ENCODE measurements at regions not wholly inside any gene's neighbourhood (a gene's known extent, or its start where the extent isn't known, plus 50 kb on each side); places are given as distances from the start of the nearest gene placed in this dataset.

- no CpG with 5 or more reads among the region's 14 CpGs for WGBS (ENCODE audit: extremely low coverage, insufficient coverage, low lambda C conversion rate)
- Histone ChIP-seq H3K9ac (ENCODE audit: low read length) (no peak overlapping the region), H3K27ac (ENCODE audit: low read depth, low read length) (no peak overlapping the region)
These were observed 100.4 kb upstream of the SATB2 start for GRCh38 chr2:199558156-199558555.

GRCh38 chr2:199556527-199557285, 99.0 kb upstream of the SATB2 start:
- Histone ChIP-seq H3K56ac (ENCODE audit: low read length) (no peak overlapping the region), H3K79me2 (ENCODE audit: control insufficient read depth, insufficient read depth, low read length) (no peaks in the 10 kb centered on the region), H3K27ac (ENCODE audit: low read depth, low read length) (no peak overlapping the region), H3K4me2 (ENCODE audit: low read length) (no peak overlapping the region), H3K79me1 (ENCODE audit: low read length) (no peaks in the 10 kb centered on the region), H2BK5ac (ENCODE audit: low read length) (no peak overlapping the region), H4K5ac (ENCODE audit: low read length) (no peak overlapping the region), H4K8ac (ENCODE audit: low read depth, low read length) (no peak overlapping the region), H3K4ac (ENCODE audit: low read depth, low read length) (no peak overlapping the region), H3K27me3 (ENCODE audit: insufficient read depth, low read length, poor library complexity) (no peaks in the 10 kb centered on the region), H3K23ac (ENCODE audit: low read length) (no peak overlapping the region), H3K4me3 (ENCODE audit: low read length) (no peak overlapping the region), H3K9ac (ENCODE audit: low read length) (no peak overlapping the region), H3K4me1 (ENCODE audit: control insufficient read depth, low read depth, low read length) (no peaks in the 10 kb centered on the region), H3K36me3 (ENCODE audit: control insufficient read depth, insufficient read depth, low read length) (no peaks in the 10 kb centered on the region), H3K18ac (ENCODE audit: low read length) (no peak overlapping the region), H2BK15ac (replicated peaks; ENCODE audit: low read depth) (no peak overlapping the region), H2BK120ac (ENCODE audit: low read depth, low read length) (no peak overlapping the region), H2AK5ac (ENCODE audit: low read length) (no peak overlapping the region)
- DNase-seq = no peak
- no CpG with 5 or more reads among the region's 12 CpGs for WGBS (ENCODE audit: extremely low coverage, insufficient coverage, low lambda C conversion rate)

More at GRCh38 chr2:199558156-199558555, 100.4 kb upstream of the SATB2 start:
- no peak for DNase-seq
- H3K23ac ChIP-seq (ENCODE audit: low read length) = no peak overlapping the region
- H3K79me1 ChIP-seq (ENCODE audit: low read length) = no peaks in the 10 kb centered on the region
- no peaks in the 10 kb centered on the region for H3K36me3 ChIP-seq (ENCODE audit: control insufficient read depth, insufficient read depth, low read length)
- no peaks in the 10 kb centered on the region for H3K4me1 ChIP-seq (ENCODE audit: control insufficient read depth, low read depth, low read length)
- no peak overlapping the region for H3K18ac ChIP-seq (ENCODE audit: low read length)
- no peaks in the 10 kb centered on the region for H3K79me2 ChIP-seq (ENCODE audit: control insufficient read depth, insufficient read depth, low read length)
- no peak overlapping the region for H4K8ac ChIP-seq (ENCODE audit: low read depth, low read length)
- H2BK15ac ChIP-seq (replicated peaks; ENCODE audit: low read depth) = no peak overlapping the region
- H2AK5ac ChIP-seq (ENCODE audit: low read length) = no peak overlapping the region
- H2BK120ac ChIP-seq (ENCODE audit: low read depth, low read length) = no peak overlapping the region
- no peak overlapping the region for H3K4ac ChIP-seq (ENCODE audit: low read depth, low read length)
- no peak overlapping the region for H2BK5ac ChIP-seq (ENCODE audit: low read length)
- H3K56ac ChIP-seq (ENCODE audit: low read length) = no peak overlapping the region
- H4K5ac ChIP-seq (ENCODE audit: low read length) = no peak overlapping the region
- no peak overlapping the region for H3K4me2 ChIP-seq (ENCODE audit: low read length)
- H3K4me3 ChIP-seq (ENCODE audit: low read length) = no peak overlapping the region
- H3K27me3 ChIP-seq (ENCODE audit: insufficient read depth, low read length, poor library complexity) = no peaks in the 10 kb centered on the region

GRCh38 chr2:199554026-199554425, 96.3 kb upstream of the SATB2 start:
- H3K4ac ChIP-seq (ENCODE audit: low read depth, low read length) = no peak overlapping the region
- no peaks in the 10 kb centered on the region for H3K36me3 ChIP-seq (ENCODE audit: control insufficient read depth, insufficient read depth, low read length)
- no peak overlapping the region for H3K4me2 ChIP-seq (ENCODE audit: low read length)
- no peaks in the 10 kb centered on the region for H3K27me3 ChIP-seq (ENCODE audit: insufficient read depth, low read length, poor library complexity)
- H3K56ac ChIP-seq (ENCODE audit: low read length) = no peak overlapping the region
- H3K18ac ChIP-seq (ENCODE audit: low read length) = no peak overlapping the region
- H2BK120ac ChIP-seq (ENCODE audit: low read depth, low read length) = no peak overlapping the region
- no peak for DNase-seq
- no peak overlapping the region for H2AK5ac ChIP-seq (ENCODE audit: low read length)
- no peak overlapping the region for H4K8ac ChIP-seq (ENCODE audit: low read depth, low read length)
- H4K5ac ChIP-seq (ENCODE audit: low read length) = no peak overlapping the region
- no peak overlapping the region for H3K23ac ChIP-seq (ENCODE audit: low read length)
- H3K4me3 ChIP-seq (ENCODE audit: low read length) = no peak overlapping the region
- WGBS (ENCODE audit: extremely low coverage, insufficient coverage, low lambda C conversion rate) = no CpG with 5 or more reads among the region's 2 CpGs
- H3K9ac ChIP-seq (ENCODE audit: low read length) = no peak overlapping the region
- no peaks in the 10 kb centered on the region for H3K4me1 ChIP-seq (ENCODE audit: control insufficient read depth, low read depth, low read length)
- no peaks in the 10 kb centered on the region for H3K79me1 ChIP-seq (ENCODE audit: low read length)
- no peaks in the 10 kb centered on the region for H3K79me2 ChIP-seq (ENCODE audit: control insufficient read depth, insufficient read depth, low read length)
- H2BK5ac ChIP-seq (ENCODE audit: low read length) = no peak overlapping the region
- no peak overlapping the region for H2BK15ac ChIP-seq (replicated peaks; ENCODE audit: low read depth)
- H3K27ac ChIP-seq (ENCODE audit: low read depth, low read length) = no peak overlapping the region

GRCh38 chr2:199552141-199552540, 94.4 kb upstream of the SATB2 start:
- Histone ChIP-seq H3K4me3 (ENCODE audit: low read length) (no peak overlapping the region), H3K4me1 (ENCODE audit: control insufficient read depth, low read depth, low read length) (no peaks in the 10 kb centered on the region), H3K79me2 (ENCODE audit: control insufficient read depth, insufficient read depth, low read length) (no peaks in the 10 kb centered on the region), H4K5ac (ENCODE audit: low read length) (no peak overlapping the region), H3K27ac (ENCODE audit: low read depth, low read length) (no peak overlapping the region), H2BK5ac (ENCODE audit: low read length) (no peak overlapping the region), H3K18ac (ENCODE audit: low read length) (no peak overlapping the region), H3K23ac (ENCODE audit: low read length) (no peak overlapping the region), H3K9ac (ENCODE audit: low read length) (no peak overlapping the region), H2BK120ac (ENCODE audit: low read depth, low read length) (no peak overlapping the region), H3K36me3 (ENCODE audit: control insufficient read depth, insufficient read depth, low read length) (no peaks in the 10 kb centered on the region), H3K56ac (ENCODE audit: low read length) (no peak overlapping the region), H2BK15ac (replicated peaks; ENCODE audit: low read depth) (no peak overlapping the region), H3K27me3 (ENCODE audit: insufficient read depth, low read length, poor library complexity) (no peaks in the 10 kb centered on the region), H4K8ac (ENCODE audit: low read depth, low read length) (no peak overlapping the region), H2AK5ac (ENCODE audit: low read length) (no peak overlapping the region), H3K4ac (ENCODE audit: low read depth, low read length) (no peak overlapping the region), H3K4me2 (ENCODE audit: low read length) (no peak overlapping the region), H3K79me1 (ENCODE audit: low read length) (no peaks in the 10 kb centered on the region)
- no CpG with 5 or more reads among the region's 6 CpGs for WGBS (ENCODE audit: extremely low coverage, insufficient coverage, low lambda C conversion rate)
- no peak for DNase-seq

- Histone ChIP-seq H4K5ac (ENCODE audit: low read length) (no peak overlapping the region), H2BK120ac (ENCODE audit: low read depth, low read length) (no peak overlapping the region), H3K4me3 (ENCODE audit: low read length) (no peak overlapping the region), H3K27me3 (ENCODE audit: insufficient read depth, low read length, poor library complexity) (no peaks in the 10 kb centered on the region), H3K18ac (ENCODE audit: low read length) (no peak overlapping the region), H3K9ac (ENCODE audit: low read length) (no peak overlapping the region), H4K8ac (ENCODE audit: low read depth, low read length) (no peak overlapping the region), H3K36me3 (ENCODE audit: control insufficient read depth, insufficient read depth, low read length) (no peaks in the 10 kb centered on the region), H3K79me2 (ENCODE audit: control insufficient read depth, insufficient read depth, low read length) (no peaks in the 10 kb centered on the region), H3K27ac (ENCODE audit: low read depth, low read length) (no peak overlapping the region), H3K79me1 (ENCODE audit: low read length) (no peaks in the 10 kb centered on the region), H2BK5ac (ENCODE audit: low read length) (no peak overlapping the region), H3K4me2 (ENCODE audit: low read length) (no peak overlapping the region), H3K23ac (ENCODE audit: low read length) (no peak overlapping the region), H2AK5ac (ENCODE audit: low read length) (no peak overlapping the region), H3K56ac (ENCODE audit: low read length) (no peak overlapping the region), H3K4ac (ENCODE audit: low read depth, low read length) (no peak overlapping the region), H2BK15ac (replicated peaks; ENCODE audit: low read depth) (no peak overlapping the region), H3K4me1 (ENCODE audit: control insufficient read depth, low read depth, low read length) (no peaks in the 10 kb centered on the region)
- no peak for DNase-seq
- no CpG with 5 or more reads among the region's 4 CpGs for WGBS (ENCODE audit: extremely low coverage, insufficient coverage, low lambda C conversion rate)
These were observed 86.0 kb upstream of the SATB2 start for GRCh38 chr2:199543606-199544172.
